Right cardiac atrium (tissue), 5 donors: ENCODE measurements at regions not wholly inside any gene's neighbourhood (a gene's known extent, or its start where the extent isn't known, plus 50 kb on each side); places are given as distances from the start of the nearest gene placed in this dataset.

Experiments used
- ATAC-seq, 2 donors: fragments of 200-7000 bp; cut with Tn5 transposase; one replicate each; pipeline versions ENCODE4 v1.8.0 to v1.9.1; 2020; ENCODE audit warnings: moderate library complexity in 2 of 2, mild to moderate bottlenecking in 1 of 2
- DNase-seq, 3 donors: peaks; one replicate each; pipeline ENCODE4 v3.0.0-alpha.2; 2020
- H3K27ac ChIP-seq: one replicate; pipeline ENCODE4 v1.5.1; 2013; ENCODE audit warnings: mild to moderate bottlenecking, low read length, control low read depth, moderate library complexity
- H3K27me3 ChIP-seq: one replicate; pipeline ENCODE4 v1.6.1; 2013; ENCODE audit not compliant: control insufficient read depth, insufficient read depth
- H3K4me1 ChIP-seq: one replicate; pipeline ENCODE4 v1.6.1; 2013; ENCODE audit warnings: low read length; ENCODE audit not compliant: control insufficient read depth, insufficient read depth
- H3K4me3 ChIP-seq: one replicate; pipeline ENCODE4 v1.5.1; 2013; ENCODE audit warnings: low read length, control low read depth
- H3K9me3 ChIP-seq: one replicate; pipeline ENCODE4 v1.6.1; 2013; ENCODE audit warnings: low read length; ENCODE audit not compliant: control insufficient read depth
- WGBS: extraction: QIAGEN DNeasy Blood & Tissue Kit; methylation state at CpG from one replicate; pipeline ENCODE4 v1.1.7; 2013; 5-methylcytosine and 5-hydroxymethylcytosine counted together
- intact Hi-C, 4 donors: fragments of 100-400 bp; cut with DNase I; formaldehyde crosslinking; loops; one replicate each; pipeline versions ENCODE4 v1.11.0 to v1.14.0; 2022 to 2023
- donor health status: healthy with polysubstance abuse.
- donor health status: DM: no; HTN: yes; CAD: no.
- donor health status: DM: no; HTN: no; CAD: no.
- donor health status: DM: no; HTN: yes; CAD: no; lungs with severe emphysema.
- donor health status: DM: yes; HTN: yes; CAD: no.

- WGBS: 48% methylated on average over 6 of the region's 6 CpGs
- Histone ChIP-seq H3K27ac (no peak overlapping the region), H3K9me3 (no peaks in the 10 kb centered on the region), H3K27me3 (no peaks in the 10 kb centered on the region), H3K4me1 (no peaks in the 10 kb centered on the region), H3K4me3 (no peak overlapping the region)
- intact Hi-C loops: no loop called here
- no peak for ATAC-seq
- DNase-seq: no peak
Measured at GRCh38 chr16:6209355-6209930, 1111.8 kb upstream of the EEF2KMT start.

DNA sequence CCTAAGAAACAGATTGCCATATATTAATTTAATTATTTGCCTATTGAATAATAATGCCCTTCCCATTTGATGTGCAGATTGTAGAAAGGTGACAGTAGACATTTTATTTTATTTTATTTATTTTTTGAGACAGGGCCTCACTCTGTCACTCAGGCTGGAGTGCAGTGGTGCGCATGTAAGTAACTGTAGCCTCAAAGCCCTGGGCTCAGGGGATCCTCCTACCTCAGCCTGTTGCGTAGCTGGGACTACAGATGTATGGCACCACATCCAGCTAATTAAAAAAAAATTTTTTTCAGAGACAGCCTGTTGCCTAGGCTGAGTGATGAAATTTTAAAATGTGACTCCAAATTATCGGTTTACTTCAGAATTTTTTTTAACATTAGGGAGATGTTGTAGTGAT lies 1110.0 kb upstream of the EEF2KMT start:
- Histone ChIP-seq H3K27me3 (no peaks in the 10 kb centered on the region), H3K9me3 (no peaks in the 10 kb centered on the region), H3K4me3 (no peak overlapping the region), H3K27ac (no peak overlapping the region), H3K4me1 (no peaks in the 10 kb centered on the region)
- ATAC-seq (no peak), DNase-seq (no peak)
- WGBS: 72% methylated on average over 3 of the region's 3 CpGs
- intact Hi-C loops: no loop called here

DNA sequence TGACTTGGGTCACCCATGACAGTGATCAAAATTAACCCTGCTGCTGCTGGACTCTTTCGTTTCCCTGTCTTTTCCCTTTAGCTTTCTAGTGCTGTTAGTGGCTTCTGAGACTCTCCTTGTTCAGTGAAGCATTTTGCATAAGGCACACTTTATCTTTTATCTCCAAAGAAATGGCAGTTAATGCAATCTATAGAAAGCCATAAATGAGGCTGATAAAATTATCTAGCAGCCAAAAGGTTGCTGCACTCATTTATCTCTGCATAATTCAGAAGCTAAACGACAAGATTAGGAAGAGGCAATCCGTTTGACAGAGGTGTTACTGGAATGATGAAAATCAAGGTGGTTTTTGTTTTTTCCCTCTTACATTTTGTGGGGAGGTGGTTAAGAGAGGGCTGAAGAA lies 1109.5 kb upstream of the EEF2KMT start:
- DNase-seq (no peak), ATAC-seq (no peak)
- 11% methylated on average over 3 of the region's 3 CpGs for WGBS
- intact Hi-C loops: no loop called here
- Histone ChIP-seq H3K27me3 (no peaks in the 10 kb centered on the region), H3K27ac (no peak overlapping the region), H3K4me3 (no peak overlapping the region), H3K4me1 (no peaks in the 10 kb centered on the region), H3K9me3 (no peaks in the 10 kb centered on the region)

- H3K27ac ChIP-seq: no peak overlapping the region
- H3K4me3 ChIP-seq: no peak overlapping the region
- H3K27me3 ChIP-seq: no peaks in the 10 kb centered on the region
- no peaks in the 10 kb centered on the region for H3K9me3 ChIP-seq
- DNase-seq (no peak), ATAC-seq (no peak)
- intact Hi-C loops: no loop called here
- H3K4me1 ChIP-seq: no peaks in the 10 kb centered on the region
- 51% methylated on average over 5 of the region's 5 CpGs for WGBS
Measured at GRCh38 chr16:6206080-6206479, 1108.5 kb upstream of the EEF2KMT start.

GRCh38 chr16:6204945-6205344 lies 1107.3 kb upstream of the EEF2KMT start:
- H3K4me1 ChIP-seq: no peaks in the 10 kb centered on the region
- ATAC-seq (no peak), DNase-seq (no peak)
- no peaks in the 10 kb centered on the region for H3K27me3 ChIP-seq
- no peak overlapping the region for H3K4me3 ChIP-seq
- H3K9me3 ChIP-seq: no peaks in the 10 kb centered on the region
- H3K27ac ChIP-seq: no peak overlapping the region
- intact Hi-C loops: no loop called here
- WGBS: 70% methylated on average over 2 of the region's 2 CpGs

DNA sequence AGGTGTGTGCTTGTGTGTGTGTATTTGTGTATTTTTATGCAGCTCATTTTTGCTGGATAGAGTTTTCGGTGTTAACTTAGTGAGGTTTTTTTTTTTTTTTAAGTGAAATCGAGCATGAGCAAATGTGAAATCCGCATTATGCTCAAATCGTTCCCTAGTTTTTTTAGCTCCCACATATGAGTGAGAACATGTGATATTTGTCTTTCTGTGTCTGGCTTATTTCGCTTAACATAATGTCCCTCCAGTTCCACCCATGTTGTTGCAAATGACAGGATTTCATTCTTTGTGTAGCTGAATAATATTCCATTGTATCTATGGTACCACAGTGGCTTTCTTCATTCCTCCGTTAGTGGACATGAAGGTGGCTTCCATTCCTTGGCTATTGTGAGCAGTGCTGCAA lies 1103.3 kb upstream of the EEF2KMT start:
- ATAC-seq (no peak), DNase-seq (no peak)
- Histone ChIP-seq H3K27me3 (no peaks in the 10 kb centered on the region), H3K4me1 (no peaks in the 10 kb centered on the region), H3K27ac (no peak overlapping the region), H3K9me3 (no peaks in the 10 kb centered on the region), H3K4me3 (no peak overlapping the region)
- 73% methylated on average over 6 of the region's 6 CpGs for WGBS
- intact Hi-C loops: no loop called here

DNA sequence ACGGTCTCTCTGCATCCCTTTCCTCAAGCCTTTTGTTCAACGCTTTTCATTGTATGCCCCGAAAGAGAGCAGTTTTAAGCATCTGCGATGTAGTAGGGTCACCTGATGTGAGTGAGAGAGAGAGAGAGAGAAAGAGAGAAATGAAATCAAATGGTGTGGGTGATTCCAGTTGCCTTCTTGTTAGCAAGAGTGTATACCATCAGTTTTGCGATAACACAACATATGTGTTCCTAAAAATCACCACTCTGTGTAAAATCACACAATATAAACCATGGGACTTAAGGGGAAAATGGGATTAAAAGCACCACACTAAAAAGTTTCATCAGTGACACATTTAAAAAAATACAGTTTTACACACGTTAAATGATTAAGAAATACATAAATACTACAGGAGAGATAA lies 1102.7 kb upstream of the EEF2KMT start:
- Histone ChIP-seq H3K4me1 (no peaks in the 10 kb centered on the region), H3K27ac (no peak overlapping the region), H3K4me3 (no peak overlapping the region), H3K27me3 (no peaks in the 10 kb centered on the region), H3K9me3 (no peaks in the 10 kb centered on the region)
- intact Hi-C loops: no loop called here
- 83% methylated on average over 6 of the region's 6 CpGs for WGBS
- ATAC-seq (no peak), DNase-seq (no peak)

DNA sequence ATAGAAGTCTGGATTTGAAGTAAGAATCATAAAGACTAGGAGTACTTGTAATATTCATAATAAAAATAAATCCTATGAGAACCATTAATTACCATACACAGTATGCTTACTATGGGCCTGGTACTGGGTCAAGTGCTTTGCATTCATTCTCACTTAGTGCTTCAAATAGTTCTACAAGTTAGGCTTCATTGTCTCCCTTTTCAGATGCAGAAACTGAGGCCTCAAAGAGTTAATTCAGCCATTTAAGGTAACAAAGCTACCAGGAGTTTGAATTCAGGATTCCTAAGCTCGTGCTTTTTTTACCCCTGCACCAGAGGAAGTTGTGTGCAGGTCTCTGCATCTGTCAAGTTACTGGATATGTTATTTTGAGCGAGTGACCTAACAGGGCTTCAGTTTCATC lies 1098.4 kb upstream of the EEF2KMT start:
- intact Hi-C loops: no loop called here
- 11% methylated on average over 2 of the region's 2 CpGs for WGBS
- Histone ChIP-seq H3K27me3 (no peaks in the 10 kb centered on the region), H3K4me1 (no peaks in the 10 kb centered on the region), H3K27ac (no peak overlapping the region), H3K4me3 (no peak overlapping the region), H3K9me3 (no peaks in the 10 kb centered on the region)
- no peak for DNase-seq
- ATAC-seq: no peak

DNA sequence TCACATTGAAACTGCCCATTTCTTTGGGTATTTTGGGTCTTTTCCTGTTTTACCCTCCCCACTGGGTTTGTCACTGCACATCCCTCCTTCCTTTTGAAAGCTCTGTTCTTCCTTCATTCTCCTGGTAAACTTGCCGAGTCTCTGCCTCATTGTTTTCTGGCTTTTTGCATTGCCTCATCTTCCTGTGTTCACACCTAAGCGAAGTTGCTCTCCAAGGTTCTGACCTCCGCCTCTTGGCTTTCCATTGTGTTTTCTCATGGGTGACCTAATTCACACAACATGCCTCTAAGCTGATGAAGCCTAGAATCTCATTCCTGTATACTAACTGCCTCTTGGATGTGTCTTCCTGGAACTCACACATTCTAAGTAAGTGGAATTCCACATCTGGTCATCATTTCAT lies 1096.1 kb upstream of the EEF2KMT start:
- intact Hi-C loops: no loop called here
- H3K27me3 ChIP-seq: no peaks in the 10 kb centered on the region
- no peak for ATAC-seq
- H3K27ac ChIP-seq: no peak overlapping the region
- H3K4me1 ChIP-seq: no peaks in the 10 kb centered on the region
- H3K9me3 ChIP-seq: no peaks in the 10 kb centered on the region
- H3K4me3 ChIP-seq: no peak overlapping the region
- DNase-seq: no peak
- 21% methylated on average over 3 of the region's 3 CpGs for WGBS

DNA sequence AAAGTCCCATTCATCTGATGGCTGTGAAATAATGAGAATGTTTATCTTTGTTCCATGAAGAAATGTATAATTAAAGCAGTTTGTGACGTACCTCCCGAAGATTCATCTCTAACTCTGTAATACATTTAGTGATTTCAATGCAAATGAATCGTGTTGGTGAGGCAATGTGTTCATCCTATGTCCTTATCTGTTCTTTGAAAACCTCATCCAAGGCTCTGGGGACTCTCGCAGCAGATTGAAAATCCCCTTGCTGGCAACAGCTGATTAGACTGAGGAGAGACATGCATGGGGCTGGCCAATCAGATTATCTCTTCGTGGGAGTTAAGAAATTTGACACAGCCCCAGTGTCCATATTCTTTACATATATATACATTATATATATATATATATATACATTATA lies 1095.4 kb upstream of the EEF2KMT start:
- H3K27me3 ChIP-seq: no peaks in the 10 kb centered on the region
- ATAC-seq: no peak
- H3K4me1 ChIP-seq: no peaks in the 10 kb centered on the region
- DNase-seq: no peak
- no peaks in the 10 kb centered on the region for H3K9me3 ChIP-seq
- H3K4me3 ChIP-seq: no peak overlapping the region
- H3K27ac ChIP-seq: no peak overlapping the region
- intact Hi-C loops: no loop called here
- 57% methylated on average over 5 of the region's 5 CpGs for WGBS

- DNase-seq (no peak), ATAC-seq (no peak)
- 74% methylated on average over 3 of the region's 3 CpGs for WGBS
- no peaks in the 10 kb centered on the region for H3K4me1 ChIP-seq
- no peaks in the 10 kb centered on the region for H3K27me3 ChIP-seq
- H3K9me3 ChIP-seq: no peaks in the 10 kb centered on the region
- intact Hi-C loops: no loop called here
- H3K4me3 ChIP-seq: no peak overlapping the region
- H3K27ac ChIP-seq: no peak overlapping the region
Measured at GRCh38 chr16:6192532-6192931, 1094.9 kb upstream of the EEF2KMT start.

GRCh38 chr16:6190776-6191175 lies 1093.2 kb upstream of the EEF2KMT start:
- no peaks in the 10 kb centered on the region for H3K4me1 ChIP-seq
- 81% methylated on average over 7 of the region's 7 CpGs for WGBS
- DNase-seq (no peak), ATAC-seq (no peak)
- no peaks in the 10 kb centered on the region for H3K27me3 ChIP-seq
- no peak overlapping the region for H3K27ac ChIP-seq
- peaks cover 2% of the 10 kb centered on the region for H3K9me3 ChIP-seq
- intact Hi-C loops: no loop called here
- H3K4me3 ChIP-seq: no peak overlapping the region
